ACC112 (cell line): ENCODE measurements at regions not wholly inside any gene's neighbourhood (a gene's known extent, or its start where the extent isn't known, plus 50 kb on each side); places are given as distances from the start of the nearest gene placed in this dataset.

ENCODE experiments used
- H2AFZ ChIP-seq: fragments of 200-600 bp; sonication (generic); one replicate; pipeline ENCODE4 v1.6.0; 2017; ENCODE audit warnings: antibody characterized with exemption, low read length; ENCODE audit not compliant: unreplicated experiment
- H3K27ac ChIP-seq: fragments of 200-600 bp; sonication (generic); 2 replicates; pipeline ENCODE4 v1.5.1; 2014; ENCODE audit warnings: low read depth, mild to moderate bottlenecking, antibody characterized with exemption, low read length, moderate library complexity
- H3K27me3 ChIP-seq: fragments of 200-600 bp; sonication (generic); 2 replicates; pipeline ENCODE4 v1.6.1; 2014; ENCODE audit warnings: mild to moderate bottlenecking, antibody characterized with exemption, low read length, moderate library complexity, mixed read lengths; ENCODE audit not compliant: insufficient read depth
- H3K36me3 ChIP-seq: fragments of 200-600 bp; sonication (generic); 2 replicates; pipeline ENCODE4 v1.6.1; 2016; ENCODE audit warnings: mild to moderate bottlenecking, antibody characterized with exemption, low read length, moderate library complexity, mixed read lengths; ENCODE audit not compliant: insufficient read depth
- H3K4me1 ChIP-seq: fragments of 200-600 bp; sonication (generic); one replicate; pipeline ENCODE4 v1.6.1; 2016; ENCODE audit warnings: low read length, mixed read lengths; ENCODE audit not compliant: insufficient read depth, unreplicated experiment, control insufficient read depth
- H3K4me3 ChIP-seq: fragments of 200-600 bp; sonication (generic); 2 replicates; pipeline ENCODE4 v1.5.1; 2014; ENCODE audit warnings: mild to moderate bottlenecking, low read depth, low read length
- H3K79me2 ChIP-seq: fragments of 200-600 bp; sonication (generic); one replicate; pipeline ENCODE4 v1.6.0; 2016; ENCODE audit warnings: low read length; ENCODE audit not compliant: control insufficient read depth, unreplicated experiment, insufficient read depth

DNA sequence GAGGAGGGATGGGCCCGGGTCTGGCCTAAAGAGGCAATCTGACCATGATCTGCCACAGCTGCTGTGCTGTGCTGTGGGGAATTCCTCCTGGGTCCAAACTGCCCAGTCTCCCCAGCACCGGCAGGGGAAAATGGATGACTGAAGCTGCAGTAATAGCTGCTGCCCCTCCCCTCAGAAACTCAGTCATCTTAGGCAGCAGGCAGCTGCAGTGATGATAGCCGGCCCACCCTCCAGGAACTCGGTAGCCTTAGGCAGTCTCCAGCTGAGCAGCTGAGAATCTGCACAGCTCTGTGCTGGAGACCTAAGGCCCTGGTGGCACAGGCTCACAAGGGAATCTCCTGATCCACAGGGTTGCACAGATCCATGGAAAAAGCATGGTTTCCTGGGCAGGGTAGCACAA is 113.4 kb upstream of the USP38 start:
- H3K27me3 ChIP-seq = no peaks in the 10 kb centered on the region
- H3K79me2 ChIP-seq = no peaks in the 10 kb centered on the region
- H3K4me1 ChIP-seq = no peaks in the 10 kb centered on the region
- H3K4me3 ChIP-seq = no peak overlapping the region
- H2AFZ ChIP-seq = no peak overlapping the region
- H3K36me3 ChIP-seq = no peaks in the 10 kb centered on the region
- no peak overlapping the region for H3K27ac ChIP-seq

DNA sequence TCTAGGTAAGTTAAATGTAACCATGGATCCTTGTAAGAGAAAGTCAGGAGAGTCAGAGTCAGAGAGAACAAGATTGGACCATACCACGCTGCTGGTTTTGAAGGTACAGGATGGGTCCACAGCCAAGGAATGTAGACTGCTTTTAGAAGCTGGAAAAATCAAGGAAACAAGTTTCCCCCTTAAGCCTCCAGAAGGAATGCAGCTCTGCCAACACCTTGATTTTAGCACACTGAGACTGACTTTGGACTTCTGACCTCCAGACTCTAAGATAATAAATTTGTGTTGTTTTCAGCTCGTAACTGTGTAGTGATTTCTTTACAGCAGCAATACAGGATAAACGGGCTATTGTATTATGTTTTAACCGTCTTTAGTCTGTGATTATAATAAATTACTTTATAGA is 108.0 kb upstream of the USP38 start:
- no peak overlapping the region for H2AFZ ChIP-seq
- H3K27me3 ChIP-seq = no peaks in the 10 kb centered on the region; the same call in 1 of the 2 replicates
- no peak overlapping the region for H3K27ac ChIP-seq
- no peaks in the 10 kb centered on the region for H3K36me3 ChIP-seq
- no peak overlapping the region for H3K4me3 ChIP-seq
- no peaks in the 10 kb centered on the region for H3K4me1 ChIP-seq
- no peaks in the 10 kb centered on the region for H3K79me2 ChIP-seq

DNA sequence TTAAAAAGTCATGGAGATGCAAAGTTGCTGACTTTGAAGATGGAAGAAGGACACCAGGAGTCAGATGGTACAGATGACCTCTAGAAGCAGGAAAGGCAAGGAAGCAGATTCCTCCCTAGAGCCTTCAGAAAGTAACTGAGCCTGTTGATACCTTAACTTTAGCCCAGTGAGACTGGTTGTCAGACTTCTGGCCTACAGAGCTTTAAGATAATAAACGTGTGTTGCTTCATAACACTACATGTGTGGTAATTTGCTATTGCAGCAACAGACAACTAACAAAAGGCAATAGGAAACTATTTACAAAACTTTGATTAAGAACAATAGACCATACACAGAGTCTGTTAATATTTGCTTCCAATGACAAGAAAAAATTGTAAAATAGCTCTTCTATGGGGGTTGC is 102.0 kb upstream of the USP38 start:
- Histone ChIP-seq H3K4me3 (no peak overlapping the region), H3K4me1 (peaks cover 5% of the 10 kb centered on the region), H3K36me3 (no peaks in the 10 kb centered on the region), H2AFZ (no peak overlapping the region), H3K27me3 (no peaks in the 10 kb centered on the region; the same call in 1 of the 2 replicates), H3K27ac (no peak overlapping the region), H3K79me2 (no peaks in the 10 kb centered on the region)

- no peaks in the 10 kb centered on the region for H3K36me3 ChIP-seq
- H3K27ac ChIP-seq = no peak overlapping the region
- no peaks in the 10 kb centered on the region for H3K79me2 ChIP-seq
- H3K4me1 ChIP-seq = peaks cover 5% of the 10 kb centered on the region
- no peaks in the 10 kb centered on the region; the same call in 1 of the 2 replicates for H3K27me3 ChIP-seq
- H2AFZ ChIP-seq = no peak overlapping the region
- no peak overlapping the region for H3K4me3 ChIP-seq
Measured at GRCh38 chr4:143083756-143084472, 100.8 kb upstream of the USP38 start.

- no peaks in the 10 kb centered on the region for H3K36me3 ChIP-seq
- H3K27me3 ChIP-seq = no peaks in the 10 kb centered on the region
- peaks cover 5% of the 10 kb centered on the region for H3K4me1 ChIP-seq
- H2AFZ ChIP-seq = no peak overlapping the region
- H3K79me2 ChIP-seq = no peaks in the 10 kb centered on the region
- H3K27ac ChIP-seq = no peak overlapping the region
- no peak overlapping the region for H3K4me3 ChIP-seq
Measured at GRCh38 chr4:143084566-143084965, 100.2 kb upstream of the USP38 start.

DNA sequence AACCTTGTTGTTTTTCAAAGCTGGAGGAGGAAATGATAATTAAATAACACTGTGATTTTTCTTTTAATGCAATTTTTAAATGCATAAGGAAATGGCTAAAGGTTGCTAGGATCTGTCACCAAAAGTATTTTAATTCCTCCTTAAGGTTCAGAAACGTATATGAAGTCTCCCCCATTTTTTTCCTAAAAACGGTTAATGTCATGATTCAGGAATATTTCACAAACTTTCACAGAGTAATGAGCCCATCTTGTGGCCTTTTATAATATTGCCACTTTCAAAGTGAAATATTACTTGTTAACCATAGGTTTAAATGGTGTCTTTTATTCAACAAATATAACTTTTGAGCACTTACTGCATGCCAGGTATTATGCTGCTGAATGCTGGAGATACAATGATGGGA is 99.5 kb upstream of the USP38 start:
- Histone ChIP-seq H3K36me3 (no peaks in the 10 kb centered on the region), H3K79me2 (no peaks in the 10 kb centered on the region), H3K27me3 (no peaks in the 10 kb centered on the region), H3K27ac (no peak overlapping the region), H3K4me1 (peaks cover 5% of the 10 kb centered on the region), H3K4me3 (no peak overlapping the region), H2AFZ (no peak overlapping the region)

DNA sequence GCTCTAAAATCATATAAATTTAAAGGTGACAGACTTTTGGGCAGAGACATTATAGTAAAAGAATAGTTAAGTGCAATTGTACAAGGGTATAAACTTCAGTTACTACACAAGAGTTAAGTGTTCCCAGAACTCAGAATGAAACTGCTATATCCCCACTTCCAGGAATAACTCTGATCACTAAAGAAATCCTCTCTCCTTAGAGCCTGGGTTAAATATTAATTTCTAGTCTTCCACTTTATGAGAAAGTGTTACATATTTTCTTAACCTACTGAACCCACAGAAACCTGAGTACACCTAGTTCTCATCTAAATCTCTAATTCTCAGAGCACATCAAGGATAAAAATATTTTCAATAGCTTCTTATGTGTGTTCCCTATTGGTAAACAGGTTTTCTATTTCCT is 99.1 kb upstream of the USP38 start:
- no peaks in the 10 kb centered on the region for H3K27me3 ChIP-seq
- no peaks in the 10 kb centered on the region for H3K36me3 ChIP-seq
- H3K27ac ChIP-seq = no peak overlapping the region
- no peak overlapping the region for H2AFZ ChIP-seq
- H3K4me3 ChIP-seq = no peak overlapping the region
- H3K79me2 ChIP-seq = no peaks in the 10 kb centered on the region
- H3K4me1 ChIP-seq = peaks cover 5% of the 10 kb centered on the region

DNA sequence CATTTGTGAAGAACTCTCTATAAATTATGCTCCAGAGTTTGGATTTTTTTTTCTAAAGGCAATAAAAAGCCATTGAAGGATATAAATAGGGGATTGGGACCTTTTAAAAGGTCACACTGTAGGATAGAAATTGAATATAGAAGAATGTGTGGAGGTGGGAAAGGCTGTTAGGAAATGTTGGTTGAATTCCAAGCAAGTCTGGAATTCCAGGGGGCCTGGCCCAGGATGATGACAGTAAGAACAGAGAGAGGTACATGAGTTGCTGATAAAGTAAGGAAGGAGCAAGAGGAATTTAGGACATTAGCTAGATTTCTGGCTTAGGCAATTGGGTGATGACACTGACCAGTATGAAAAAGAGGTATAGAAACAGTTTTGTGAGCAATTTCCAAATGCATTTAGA is 95.4 kb upstream of the USP38 start:
- Histone ChIP-seq H3K4me3 (no peak overlapping the region), H3K36me3 (no peaks in the 10 kb centered on the region), H3K27ac (no peak overlapping the region), H2AFZ (no peak overlapping the region), H3K27me3 (no peaks in the 10 kb centered on the region), H3K4me1 (no peaks in the 10 kb centered on the region), H3K79me2 (no peaks in the 10 kb centered on the region)

GRCh38 chr4:143089847-143090246 is 94.9 kb upstream of the USP38 start:
- Histone ChIP-seq H3K4me3 (no peak overlapping the region), H2AFZ (no peak overlapping the region), H3K27me3 (no peaks in the 10 kb centered on the region), H3K79me2 (no peaks in the 10 kb centered on the region), H3K4me1 (no peaks in the 10 kb centered on the region), H3K36me3 (no peaks in the 10 kb centered on the region), H3K27ac (no peak overlapping the region)

DNA sequence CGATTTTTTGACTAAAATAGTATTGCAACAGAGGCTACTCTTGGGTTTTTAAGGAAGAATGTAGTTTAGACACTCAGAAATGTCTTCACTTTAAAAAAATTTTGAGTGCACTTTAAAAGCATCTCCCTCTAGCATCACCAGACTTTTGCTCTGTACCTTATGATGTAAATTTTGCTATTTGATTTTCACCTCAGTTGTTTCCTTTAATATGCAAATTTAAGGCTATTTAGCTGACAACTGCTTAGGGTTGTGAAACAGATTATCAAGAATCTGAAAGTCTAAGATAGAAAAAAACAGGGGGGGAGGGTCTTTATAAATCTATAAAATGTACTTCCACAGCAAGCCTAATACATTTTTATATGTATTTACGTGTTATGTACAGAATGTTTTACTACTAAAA is 92.9 kb upstream of the USP38 start:
- H3K79me2 ChIP-seq = no peaks in the 10 kb centered on the region
- no peaks in the 10 kb centered on the region for H3K4me1 ChIP-seq
- no peak overlapping the region for H3K27ac ChIP-seq
- H3K4me3 ChIP-seq = no peak overlapping the region
- no peak overlapping the region for H2AFZ ChIP-seq
- H3K36me3 ChIP-seq = no peaks in the 10 kb centered on the region
- no peaks in the 10 kb centered on the region for H3K27me3 ChIP-seq

DNA sequence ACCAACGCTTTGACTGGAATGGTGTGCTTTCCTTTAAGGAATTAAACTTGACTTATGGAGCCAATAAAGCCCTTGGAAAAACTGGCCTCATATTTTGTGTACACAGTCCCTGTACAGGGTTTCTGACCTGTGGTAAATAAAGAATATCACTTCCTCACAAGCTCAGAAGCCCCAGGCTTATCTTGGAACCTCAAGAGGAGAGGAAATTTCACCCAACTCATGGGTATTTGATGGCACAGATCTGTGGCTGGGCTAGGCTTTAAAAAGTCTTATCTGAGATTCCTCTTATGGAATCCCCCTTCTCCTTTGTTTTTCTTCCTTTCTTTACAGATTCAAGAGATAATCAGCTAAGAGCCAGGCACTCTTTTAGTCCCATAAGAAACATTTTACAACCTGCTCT is 89.3 kb upstream of the USP38 start:
- no peaks in the 10 kb centered on the region for H3K79me2 ChIP-seq
- H3K4me3 ChIP-seq = no peak overlapping the region
- no peak overlapping the region for H3K27ac ChIP-seq
- H3K36me3 ChIP-seq = no peaks in the 10 kb centered on the region
- no peak overlapping the region for H2AFZ ChIP-seq
- H3K27me3 ChIP-seq = no peaks in the 10 kb centered on the region
- no peaks in the 10 kb centered on the region for H3K4me1 ChIP-seq
